ENCODE measurements at regions not wholly inside any gene's neighbourhood (a gene's known extent, or its start where the extent isn't known, plus 50 kb on each side); places are given as distances from the start of the nearest gene placed in this dataset.

DNA sequence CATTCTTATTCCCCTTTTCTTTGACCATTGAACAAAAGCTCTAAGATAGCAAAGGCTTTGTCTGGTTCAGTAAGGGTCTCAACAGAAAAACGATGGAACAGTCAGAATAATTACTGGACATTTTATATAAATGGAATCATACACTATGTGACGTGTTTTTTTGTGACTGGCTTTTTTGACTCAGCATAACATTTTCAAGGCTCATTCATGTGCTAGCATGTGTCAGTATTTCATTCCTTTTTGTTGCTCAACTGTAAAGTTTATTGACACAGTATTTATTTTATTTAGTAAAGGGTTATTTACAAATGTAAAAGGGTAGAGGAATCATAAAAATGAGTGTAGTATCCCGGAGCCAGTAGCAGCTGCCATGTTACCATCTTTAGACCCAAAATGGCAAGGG, 226.2 kb downstream of the CDRT15L2 start:
- TF ChIP-seq CTCF (IDR thresholded peaks at IDR 0.05) (no peak), POLR2AphosphoS5 (IDR thresholded peaks at IDR 0.05) (no peak), POLR2A (IDR thresholded peaks at IDR 0.05) (no peak)

All from prostate gland (tissue), 2 donors.